NOMO-1 (cell line): ENCODE measurements at regions not wholly inside any gene's neighbourhood (a gene's known extent, or its start where the extent isn't known, plus 50 kb on each side); places are given as distances from the start of the nearest gene placed in this dataset.
"Not testable (repeated sequence)": the region's sequence is repeated elsewhere in the genome, so short reads cannot be mapped to it uniquely, and the experiment has no call there.

ENCODE experiments used
- DNase-seq, 2 experiments: peaks; one replicate each; lab custom pipeline; 2025; ENCODE audit not compliant: unreplicated experiment in 2 of 2; lab: John Stamatoyannopoulos, UW

DNA sequence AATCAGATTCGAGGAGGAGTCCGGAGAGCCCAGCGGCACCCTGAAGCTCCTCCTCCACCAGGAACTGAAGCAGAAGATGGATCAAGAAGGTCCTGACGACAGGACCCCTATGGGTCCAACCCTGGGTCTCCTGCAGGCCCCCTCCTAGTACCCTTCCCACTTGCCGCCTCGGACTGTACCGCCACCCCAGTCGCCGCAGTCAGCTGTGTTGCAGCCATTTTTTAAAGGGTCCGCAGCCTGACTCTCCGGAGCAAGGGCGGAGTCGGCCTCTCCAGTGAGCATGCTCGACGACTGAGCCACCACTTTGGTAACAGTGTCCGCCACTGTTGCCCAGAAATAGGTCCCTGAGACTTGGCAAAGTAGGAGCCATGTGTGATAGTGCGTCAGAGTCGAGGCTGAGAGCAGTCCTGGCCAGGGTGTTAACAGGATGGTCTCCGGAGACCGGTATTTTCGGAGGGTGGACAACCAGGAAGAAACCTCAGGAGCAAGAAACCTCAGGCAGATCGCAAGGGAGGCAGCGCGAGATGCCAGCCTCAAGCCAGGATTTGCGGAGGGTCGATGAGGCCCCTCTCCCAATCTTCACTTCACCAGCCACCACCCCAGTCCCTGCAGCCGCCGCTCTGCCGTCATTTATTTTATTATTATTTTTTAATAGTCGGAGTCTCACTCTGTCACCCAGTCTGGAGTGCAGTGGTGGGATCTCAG is 294.6 kb upstream of the ZNF337 start:
- no peak for DNase-seq

DNA sequence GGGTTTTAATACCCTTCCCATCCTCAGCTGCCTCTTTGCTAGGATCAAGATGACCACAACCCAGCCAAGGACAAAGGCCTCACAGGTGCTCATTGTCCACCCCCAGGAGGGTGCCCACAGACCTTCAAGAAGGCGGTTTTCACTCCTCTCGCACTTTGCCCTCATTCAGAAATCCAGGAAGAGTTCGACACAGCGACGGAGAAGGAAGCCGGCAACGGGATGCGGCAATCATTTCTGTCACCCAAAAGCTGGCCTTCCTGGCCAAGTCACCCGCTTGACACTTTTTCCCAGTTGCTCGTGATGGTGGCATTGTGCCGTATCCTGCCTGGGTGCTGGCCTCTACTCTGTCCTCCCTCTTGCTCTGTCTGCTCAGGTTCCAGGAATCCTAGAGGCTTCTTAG is 293.0 kb upstream of the ZNF337 start:
- not testable (repeated sequence) for DNase-seq

DNA sequence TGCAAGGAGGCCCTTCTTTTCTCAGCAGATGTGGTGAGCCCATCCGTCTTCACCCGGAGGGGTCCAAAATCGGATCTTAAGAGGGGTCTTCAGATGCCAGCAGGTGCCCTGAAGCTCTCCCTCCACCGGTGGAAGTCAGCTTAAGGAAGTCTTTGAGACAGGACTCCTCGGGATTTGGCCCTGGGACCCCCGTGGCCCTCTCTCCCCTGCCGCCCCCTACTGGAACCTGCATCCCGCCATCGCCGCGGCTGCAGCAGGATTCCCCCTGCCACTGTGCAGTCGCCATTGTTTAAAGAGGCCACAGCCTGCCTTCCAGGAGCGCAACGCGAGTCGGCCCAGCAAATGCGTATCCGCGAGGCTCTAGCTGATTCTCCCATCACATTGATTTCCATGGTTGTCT is 292.5 kb upstream of the ZNF337 start:
- DNase-seq: no peak

DNA sequence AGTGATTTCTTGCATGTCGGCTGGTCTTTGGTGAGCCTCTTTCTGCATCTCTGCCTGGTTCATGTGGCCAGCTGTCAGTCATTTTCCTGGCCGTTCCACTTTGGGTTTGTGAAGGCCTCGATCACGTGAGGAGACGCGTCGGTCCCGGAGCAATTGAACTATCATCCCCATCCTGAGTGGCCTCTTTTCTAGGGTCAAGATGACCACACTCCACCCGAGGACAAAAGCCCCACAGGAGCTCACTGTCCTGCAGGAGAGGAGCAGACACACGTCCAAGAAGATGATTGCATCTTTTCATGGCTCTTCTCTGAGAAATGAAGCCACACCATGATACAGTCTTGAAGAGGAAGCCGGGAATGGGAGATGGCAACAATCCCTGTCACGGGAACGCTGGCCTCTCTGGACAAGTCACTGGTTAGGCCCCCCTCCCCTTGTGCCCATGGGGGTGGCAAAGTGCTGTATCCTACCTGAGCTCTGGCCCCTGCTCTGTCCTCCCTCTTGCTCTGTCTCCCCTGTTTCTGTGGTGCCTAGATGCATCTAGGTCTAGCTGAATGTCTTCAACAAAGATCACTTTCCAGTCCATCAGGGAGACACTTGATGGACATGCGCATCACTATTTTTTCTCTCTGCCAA is 291.4 kb upstream of the ZNF337 start:
- not testable (repeated sequence) for DNase-seq

DNA sequence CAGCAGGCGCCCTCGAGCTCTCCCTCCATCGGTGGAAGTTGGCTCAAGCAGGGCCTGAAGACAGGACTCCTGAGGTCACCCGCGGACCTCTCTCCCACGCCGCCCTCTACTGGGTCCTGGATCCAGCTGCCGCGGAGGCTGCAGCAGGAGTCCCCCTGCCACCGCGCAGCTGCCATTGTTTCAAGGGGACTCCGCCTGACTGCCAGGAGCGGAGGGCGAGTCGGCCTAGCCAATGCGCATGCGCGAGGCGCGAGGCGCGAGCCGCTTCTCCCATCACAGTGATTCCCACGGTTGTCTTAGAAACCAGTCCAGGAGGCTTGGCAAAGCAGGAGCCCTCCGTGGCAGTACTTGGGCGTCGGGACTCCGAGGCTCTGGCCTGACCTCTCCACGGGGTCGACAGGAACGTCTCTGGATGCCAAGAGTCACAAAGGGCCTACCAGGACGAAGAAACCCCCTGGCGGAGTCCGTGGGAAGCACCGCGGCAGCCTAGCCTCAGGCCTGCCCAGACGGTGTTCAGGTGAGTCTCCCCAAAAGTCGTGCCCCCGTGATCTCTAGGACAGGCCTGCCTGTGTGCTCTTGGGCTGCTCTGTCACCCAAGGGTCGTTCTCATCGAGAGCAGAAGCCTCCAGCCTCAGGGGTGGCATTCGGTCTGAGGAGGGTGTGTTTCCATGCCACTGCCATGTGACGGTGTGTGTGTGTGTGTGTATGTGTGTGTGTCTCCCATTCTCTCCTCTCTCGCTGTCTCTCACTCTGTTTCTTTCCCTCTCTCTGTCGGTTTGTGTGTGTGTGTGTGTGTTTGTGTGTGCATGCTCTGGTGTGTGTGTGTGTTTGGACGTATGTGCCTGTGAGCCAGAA is 290.6 kb upstream of the ZNF337 start:
- DNase-seq: no peak

DNA sequence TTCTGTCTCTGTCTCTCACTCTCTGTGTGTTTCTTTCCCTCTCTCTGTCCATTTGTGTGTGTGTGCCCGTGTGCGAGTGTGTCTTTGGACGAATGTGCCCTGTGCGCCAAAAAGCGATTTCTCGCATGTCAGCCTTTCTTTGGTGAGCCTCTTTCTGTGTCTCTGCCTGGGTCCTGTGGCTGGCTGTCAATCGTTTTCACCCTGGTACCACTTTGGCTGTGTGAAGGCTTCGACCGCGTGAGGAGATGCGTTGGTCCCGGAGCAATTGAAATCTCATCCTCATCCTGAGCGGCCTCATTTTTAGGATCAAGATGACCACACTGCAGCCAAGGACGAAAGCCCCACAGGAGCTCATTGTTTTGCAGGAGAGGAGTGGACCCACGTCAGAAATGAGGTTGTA is 288.9 kb upstream of the ZNF337 start:
- DNase-seq: no peak

DNA sequence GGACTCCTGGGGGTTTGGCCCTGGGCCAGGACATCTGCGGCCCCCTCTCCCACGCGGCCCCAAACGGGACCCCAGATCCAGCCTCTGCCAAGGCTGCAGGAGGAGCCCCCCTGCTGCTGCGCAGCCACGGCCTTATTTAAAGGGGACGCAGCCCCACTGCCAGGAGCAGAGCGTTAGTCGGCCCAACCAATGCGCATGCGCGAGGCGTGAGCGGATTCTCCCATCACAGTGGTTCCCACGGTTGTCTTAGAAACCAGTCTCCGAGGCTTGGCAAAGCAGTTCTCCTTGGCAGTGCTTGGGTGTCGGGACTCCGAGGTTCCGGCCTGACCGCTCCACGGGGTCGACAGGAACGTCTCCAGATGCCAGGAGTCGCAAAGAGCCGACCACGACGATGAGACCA is 288.3 kb upstream of the ZNF337 start:
- DNase-seq: no peak

DNA sequence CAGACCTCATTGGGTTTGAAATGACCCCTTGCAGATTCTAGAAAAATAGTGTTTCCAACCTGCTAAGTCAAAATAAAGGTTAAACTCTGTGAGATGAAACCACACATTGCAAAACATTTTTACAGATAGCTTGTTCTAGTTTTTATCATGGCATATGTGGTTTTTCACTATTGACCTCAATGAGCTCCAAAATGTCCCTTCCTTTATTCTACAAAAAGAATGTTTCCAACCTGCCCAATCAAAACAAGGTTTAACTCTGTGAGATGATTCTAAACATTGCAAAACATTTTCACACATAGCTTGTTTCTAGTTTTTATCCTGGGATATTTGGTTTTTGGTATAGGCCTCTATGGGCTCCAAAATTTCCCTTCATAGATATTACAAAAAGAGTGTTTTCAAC is 286.0 kb upstream of the ZNF337 start:
- DNase-seq: not testable (repeated sequence)

DNA sequence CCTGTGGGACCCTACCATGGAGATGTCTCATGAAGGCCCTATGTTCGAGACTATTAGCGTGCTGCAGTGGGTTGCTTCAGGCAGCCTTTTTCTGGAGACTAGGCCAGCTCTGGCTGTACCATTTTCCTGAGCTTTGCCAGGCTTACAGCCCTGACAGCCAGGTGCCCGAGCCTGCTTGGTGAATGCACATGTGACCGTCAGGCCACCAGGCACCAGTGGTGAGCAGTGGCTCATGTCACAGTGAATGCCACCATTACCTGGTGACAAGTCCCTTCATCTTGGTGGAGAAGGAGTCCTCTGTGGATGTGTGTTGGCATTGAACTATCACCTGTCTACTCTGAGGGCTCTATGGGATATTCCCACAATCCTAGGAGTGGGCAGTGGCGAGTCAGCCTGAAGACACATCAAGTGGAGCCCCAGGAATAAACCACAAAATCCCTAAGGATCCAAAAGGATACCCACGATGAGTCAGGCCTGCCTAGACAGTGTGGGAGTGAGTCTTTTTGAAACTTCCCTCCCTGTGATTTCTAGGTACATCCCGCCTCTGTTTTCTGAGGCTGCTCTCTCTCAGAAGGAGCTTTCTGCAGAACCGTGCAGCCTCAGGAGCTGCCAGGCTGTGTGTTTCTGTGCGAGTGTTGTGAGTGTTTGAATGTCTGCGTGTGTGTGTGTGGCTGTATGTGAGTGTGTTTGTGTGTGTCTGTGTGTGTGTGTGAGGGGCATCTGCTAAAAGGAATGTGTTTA is 282.0 kb upstream of the ZNF337 start:
- DNase-seq: not testable (repeated sequence)

DNA sequence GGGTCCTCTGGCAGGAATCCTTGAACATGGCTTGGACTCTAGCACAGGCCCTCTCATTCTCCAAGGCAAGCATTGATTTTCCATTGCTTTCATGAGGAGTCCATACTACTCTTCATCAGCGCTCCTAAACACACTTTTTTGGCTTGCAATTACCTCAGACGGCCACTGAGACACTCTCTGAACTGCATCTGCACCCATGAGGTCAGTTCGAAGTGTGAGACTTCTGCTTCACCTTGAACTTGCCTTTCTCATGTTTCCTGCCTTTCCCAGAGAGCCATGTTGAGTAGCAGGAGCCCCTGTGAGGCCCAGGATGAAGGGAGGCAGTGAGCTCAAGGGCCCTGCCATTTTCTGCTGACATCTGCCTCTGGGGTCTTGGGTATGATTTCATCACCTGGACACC is 279.2 kb upstream of the ZNF337 start:
- DNase-seq: not testable (repeated sequence)

DNA sequence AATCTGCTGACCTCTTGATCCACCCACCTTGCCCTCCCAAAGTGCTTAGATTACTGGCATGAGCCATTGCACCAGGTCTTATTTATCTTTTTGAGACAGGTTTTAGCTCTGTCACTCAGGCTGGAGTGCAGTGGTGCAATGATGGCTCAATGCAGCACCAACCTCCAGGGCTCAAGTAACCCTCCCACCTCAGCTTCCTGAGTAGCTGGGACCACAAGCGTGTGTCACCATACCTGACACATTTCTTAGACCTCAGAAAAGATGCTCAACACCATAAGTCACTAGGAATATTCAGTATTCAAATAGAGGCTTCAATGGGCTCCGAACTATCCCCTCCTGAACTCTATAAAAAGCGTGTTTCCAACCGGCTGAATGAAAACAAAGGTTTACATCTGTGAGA is 268.6 kb upstream of the ZNF337 start:
- not testable (repeated sequence) for DNase-seq

DNA sequence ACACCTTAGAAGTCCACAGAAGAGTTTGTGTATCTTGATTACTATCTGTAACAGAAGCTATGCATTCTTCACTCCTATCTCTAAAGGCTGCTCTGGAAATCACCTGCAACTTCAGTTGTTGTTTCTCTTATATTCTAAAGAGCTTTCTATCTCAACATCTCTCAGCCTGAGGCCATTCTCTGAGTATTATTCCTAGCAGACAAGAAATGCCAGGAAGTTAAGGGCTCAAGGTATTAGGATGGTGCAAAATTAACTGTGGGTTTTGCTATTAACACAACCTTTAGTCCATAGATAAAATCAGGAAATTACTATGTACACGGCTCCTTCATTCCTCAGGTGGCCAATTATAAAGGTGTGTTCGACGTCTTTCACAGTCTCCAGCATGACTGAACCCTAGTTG is 257.2 kb upstream of the ZNF337 start:
- not testable (repeated sequence) for DNase-seq

DNA sequence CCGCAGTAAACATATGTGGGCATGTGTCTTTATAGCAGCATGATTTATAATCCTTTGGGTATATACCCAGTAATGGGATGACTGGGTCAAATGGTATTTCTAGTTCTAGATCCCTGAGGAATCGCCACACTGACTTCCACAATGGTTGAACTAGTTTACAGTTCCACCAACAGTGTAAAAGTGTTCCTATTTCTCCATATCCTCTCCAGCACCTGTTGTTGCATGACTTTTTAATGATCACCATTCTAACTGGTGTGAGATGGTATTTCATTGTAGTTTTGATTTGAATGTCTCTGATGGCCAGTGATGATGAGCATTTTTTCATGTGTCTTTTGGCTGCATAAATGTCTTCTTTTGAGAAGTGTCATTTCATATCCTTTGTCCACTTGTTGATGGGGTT is 238.6 kb upstream of the ZNF337 start:
- not testable (repeated sequence) for DNase-seq

DNA sequence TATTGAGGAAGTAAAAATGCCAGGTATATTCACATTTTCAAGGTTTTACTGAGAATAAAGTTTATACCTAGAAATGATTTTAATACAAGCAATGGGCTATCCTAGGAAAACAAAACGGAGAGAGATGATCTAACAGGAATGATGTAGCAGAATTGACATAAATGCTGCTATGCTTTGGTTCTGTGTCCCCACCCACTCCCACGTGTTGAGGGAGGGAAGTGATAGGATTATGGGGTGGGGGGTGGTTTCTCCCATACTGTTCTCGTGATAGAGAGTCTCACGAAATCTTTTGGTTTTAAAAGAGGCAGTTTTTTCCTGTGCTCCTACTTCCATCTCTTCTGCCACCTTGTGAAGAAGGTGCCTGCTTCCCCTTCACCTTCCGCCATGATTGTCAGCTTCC is 236.2 kb upstream of the ZNF337 start:
- not testable (repeated sequence) for DNase-seq

DNA sequence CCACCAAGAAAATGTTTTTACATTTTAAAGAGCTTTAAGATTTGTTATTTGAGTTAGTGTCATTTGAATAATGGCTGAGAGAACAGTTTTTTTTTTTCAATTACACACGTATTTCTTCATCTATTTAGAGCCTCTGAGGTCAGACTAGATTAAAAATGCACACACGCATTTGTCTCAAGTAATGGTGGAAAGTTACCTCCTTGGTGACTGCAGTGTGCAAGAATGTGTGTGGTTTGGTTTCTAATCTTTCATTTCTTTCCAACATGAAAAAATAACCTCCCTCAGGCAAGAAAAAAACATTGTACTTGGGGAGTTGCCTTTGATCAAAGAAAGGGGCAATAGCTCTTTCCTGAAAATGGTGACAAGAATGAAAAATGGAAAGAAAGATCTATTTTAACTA is 235.5 kb upstream of the ZNF337 start:
- DNase-seq: not testable (repeated sequence)

DNA sequence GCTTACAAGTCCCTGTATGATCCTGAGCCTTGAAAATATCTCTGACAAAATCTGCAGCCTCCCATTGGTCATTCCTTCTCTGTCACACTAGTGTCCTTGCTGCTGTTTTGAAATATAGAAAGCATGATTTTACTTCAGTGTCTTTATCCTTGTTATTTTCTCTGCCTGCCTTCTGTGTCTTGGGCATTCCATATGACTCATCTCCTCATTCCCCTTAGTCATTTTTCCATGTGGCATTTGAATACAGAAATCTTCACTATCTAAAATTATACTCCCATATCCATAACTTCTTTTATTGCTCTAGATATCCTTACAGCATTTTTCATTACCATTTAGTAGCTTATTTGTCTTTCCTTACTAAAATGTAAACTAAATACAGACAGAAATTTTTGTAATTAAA is 205.7 kb upstream of the ZNF337 start:
- not testable (repeated sequence) for DNase-seq

DNA sequence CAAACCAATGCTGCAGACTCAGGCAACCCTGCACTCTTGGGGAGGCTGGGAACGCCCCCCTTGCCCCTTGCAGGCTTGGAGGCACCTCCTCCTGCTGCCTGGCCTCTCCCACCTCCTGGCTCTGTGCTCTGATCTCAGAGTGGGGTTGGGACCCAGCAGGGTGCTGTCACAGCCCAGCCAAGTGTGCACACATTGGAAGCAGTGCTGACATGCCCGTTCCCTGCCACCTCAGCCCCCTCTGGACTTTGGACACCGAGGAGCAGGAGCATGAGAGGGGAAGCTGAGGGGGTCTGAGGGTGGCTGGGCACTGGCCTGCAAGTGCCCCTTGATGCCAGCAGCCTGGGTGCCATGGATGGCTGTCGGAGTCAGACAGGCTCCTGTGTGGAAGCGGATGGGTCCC is 202.0 kb upstream of the ZNF337 start:
- DNase-seq: not testable (repeated sequence)

DNA sequence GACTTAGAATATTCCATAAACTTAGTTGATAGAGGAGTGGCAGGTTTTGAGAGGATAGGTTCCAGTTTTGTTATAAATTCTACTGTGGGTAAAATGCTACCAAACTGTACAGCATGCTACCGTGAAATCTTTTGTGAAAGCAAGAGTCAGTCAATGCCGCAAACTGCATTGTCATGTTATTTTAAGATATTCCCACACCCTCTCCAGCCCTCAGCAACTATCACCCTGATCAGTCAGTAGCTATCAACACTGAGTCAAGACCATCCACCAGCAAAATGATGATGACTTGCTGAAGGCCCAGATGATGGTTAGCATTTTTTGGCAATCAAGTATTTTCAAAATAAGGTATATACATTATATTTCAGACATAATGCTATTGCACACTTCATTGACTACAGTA is 182.4 kb upstream of the ZNF337 start:
- DNase-seq: not testable (repeated sequence)

DNA sequence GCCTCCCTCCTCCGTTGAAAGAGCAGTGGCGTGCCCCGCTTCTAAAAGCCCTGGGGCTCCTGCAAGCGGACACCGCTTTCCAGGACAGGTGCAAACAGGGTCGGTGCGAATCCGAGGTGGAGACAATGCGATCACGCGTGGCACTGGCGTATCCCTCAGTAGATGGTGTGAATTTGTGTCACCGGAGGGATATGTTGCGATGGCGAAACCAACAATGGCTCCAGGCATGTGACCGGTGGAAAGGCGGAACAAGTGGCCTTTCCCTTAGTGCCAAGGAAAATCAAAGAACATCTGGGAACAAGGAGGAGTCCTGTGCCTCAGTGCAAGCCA is 172.0 kb upstream of the ZNF337 start:
- DNase-seq: not testable (repeated sequence)

DNA sequence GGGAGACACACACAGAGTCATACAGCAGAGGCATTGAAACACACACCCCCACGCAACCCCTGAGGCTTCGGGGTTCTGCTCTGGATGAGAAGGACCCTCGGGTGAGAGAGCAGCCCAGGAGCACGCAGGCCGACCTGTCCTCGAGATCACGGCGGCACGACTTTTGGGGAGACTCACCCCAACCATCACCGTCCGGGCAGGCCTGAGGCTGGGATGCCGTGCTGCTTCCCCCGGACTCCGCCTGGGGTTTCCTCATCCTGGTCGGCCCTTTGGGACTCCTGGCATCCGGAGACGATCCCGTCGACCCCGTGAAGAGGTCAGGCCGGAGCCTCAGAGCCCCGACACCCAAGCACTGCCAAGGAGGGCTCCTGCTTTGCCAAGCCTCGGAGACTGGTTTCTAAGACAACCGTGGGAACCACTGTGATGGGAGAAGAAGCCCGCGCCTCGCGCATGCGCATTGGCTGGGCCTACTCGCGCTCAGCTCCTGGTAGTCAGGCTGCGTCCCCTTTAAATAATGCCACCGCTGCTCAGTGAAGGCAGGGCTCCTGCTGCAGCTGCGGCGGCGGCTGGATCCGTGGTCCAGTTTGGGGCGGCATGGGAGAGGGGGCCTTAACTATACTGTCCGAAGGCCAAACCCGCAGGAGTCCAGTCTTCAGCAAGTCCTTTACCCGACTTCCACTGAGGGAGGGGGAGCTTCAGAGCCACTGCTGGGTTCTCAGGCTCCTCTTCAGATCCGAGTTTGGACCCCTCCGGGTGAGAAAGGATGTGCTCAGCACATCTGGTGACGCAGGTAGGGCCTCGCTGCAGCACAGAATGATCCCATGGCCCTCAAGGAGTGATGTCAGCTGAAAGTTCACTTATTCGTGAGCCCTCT is 171.4 kb upstream of the ZNF337 start:
- peak in 1 of 2 experiments; percentile 7 for DNase-seq
